GM18507 (cell line): ENCODE measurements at regions not wholly inside any gene's neighbourhood (a gene's known extent, or its start where the extent isn't known, plus 50 kb on each side); places are given as distances from the start of the nearest gene placed in this dataset.

Experiments used
- DNase-seq: peaks from one replicate; pipeline ENCODE4 v3.0.0; 2011; ENCODE audit warnings: low read depth; ENCODE audit not compliant: insufficient read length; ENCODE audit errors: extremely low spot score
- FAIRE-seq: peaks from 2 replicates; lab custom pipeline; 2011; peaks lifted over from hg19 to GRCh38; lab: Jason Lieb, UNC

GRCh38 chr16:27706156-27706865 lies 156.4 kb downstream of the KATNIP start:
- DNase-seq (no peak), FAIRE-seq (no peak)

GRCh38 chr16:27706866-27707685 lies 157.1 kb downstream of the KATNIP start:
- FAIRE-seq = no peak

GRCh38 chr16:27708651-27709050 lies 158.7 kb downstream of the KATNIP start:
- DNase-seq (no peak), FAIRE-seq (no peak)

More at GRCh38 chr16:27706866-27707685, 157.1 kb downstream of the KATNIP start:
- DNase-seq = no peak

GRCh38 chr16:27712251-27712711 lies 162.3 kb downstream of the KATNIP start:
- DNase-seq = no peak
- FAIRE-seq = no peak

- no peak for DNase-seq
- FAIRE-seq = no peak
These were observed 167.8 kb downstream of the KATNIP start for GRCh38 chr16:27717726-27718125.

- no peak for DNase-seq
- no peak for FAIRE-seq
These were observed 168.5 kb downstream of the KATNIP start for GRCh38 chr16:27718201-27719105.

- DNase-seq (no peak), FAIRE-seq (no peak)
These were observed 169.1 kb downstream of the KATNIP start for GRCh38 chr16:27719106-27719445.

- FAIRE-seq (no peak), DNase-seq (no peak)
These were observed 171.0 kb downstream of the KATNIP start for GRCh38 chr16:27720731-27721530.

GRCh38 chr16:27721531-27722181 lies 171.7 kb downstream of the KATNIP start:
- no peak for FAIRE-seq
- DNase-seq = no peak

- DNase-seq = no peak
- no peak for FAIRE-seq
These were observed 172.3 kb downstream of the KATNIP start for GRCh38 chr16:27722207-27722606.

- DNase-seq = no peak
- no peak for FAIRE-seq
These were observed 173.0 kb downstream of the KATNIP start for GRCh38 chr16:27722892-27723450.

GRCh38 chr16:27723711-27724481 lies 174.0 kb downstream of the KATNIP start:
- DNase-seq (no peak), FAIRE-seq (no peak)

GRCh38 chr16:27724482-27725235 lies 174.7 kb downstream of the KATNIP start:
- DNase-seq (no peak), FAIRE-seq (no peak)

- no peak for DNase-seq
- FAIRE-seq = no peak
These were observed 175.5 kb downstream of the KATNIP start for GRCh38 chr16:27725236-27726000.

GRCh38 chr16:27726621-27727261 lies 176.8 kb downstream of the KATNIP start:
- DNase-seq = no peak
- no peak for FAIRE-seq

GRCh38 chr16:27727941-27728340 lies 178.0 kb downstream of the KATNIP start:
- DNase-seq (no peak), FAIRE-seq (no peak)
